ENCODE measurements at regions not wholly inside any gene's neighbourhood (a gene's known extent, or its start where the extent isn't known, plus 50 kb on each side); places are given as distances from the start of the nearest gene placed in this dataset.

DNA sequence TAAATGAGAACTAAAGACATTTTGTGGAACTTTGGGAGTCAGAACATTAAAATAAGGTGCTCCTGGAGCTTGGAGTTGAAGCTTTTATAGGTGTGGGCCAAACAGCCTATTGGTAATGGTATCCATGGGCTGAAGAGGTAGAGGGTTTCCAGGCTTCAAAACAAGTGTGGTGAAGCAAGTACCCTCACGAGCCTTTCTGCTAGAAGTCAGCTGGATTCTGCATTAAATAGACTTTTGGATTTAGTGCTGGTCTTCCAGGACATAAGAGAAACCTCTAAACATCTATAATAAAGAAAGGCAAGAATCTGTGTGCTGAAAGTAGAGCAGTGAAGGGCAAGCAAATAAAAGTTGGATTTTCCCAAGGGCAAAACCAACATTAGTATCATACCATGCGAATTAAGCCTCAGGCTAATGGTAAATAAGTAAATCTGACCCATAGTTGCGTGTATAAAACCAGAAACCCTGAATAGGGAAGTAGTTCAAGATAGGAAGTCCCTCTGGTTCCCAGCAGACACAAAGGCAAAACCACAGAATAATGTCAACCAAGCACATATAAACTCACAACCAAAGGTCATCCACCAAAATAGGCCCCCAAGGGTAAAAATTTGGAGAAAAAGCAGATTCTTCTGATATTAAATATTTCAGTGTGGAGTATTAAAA lies 306.3 kb downstream of the TLE4 start:
- DNase-seq (ENCODE audit: low read depth): no peak

DNA sequence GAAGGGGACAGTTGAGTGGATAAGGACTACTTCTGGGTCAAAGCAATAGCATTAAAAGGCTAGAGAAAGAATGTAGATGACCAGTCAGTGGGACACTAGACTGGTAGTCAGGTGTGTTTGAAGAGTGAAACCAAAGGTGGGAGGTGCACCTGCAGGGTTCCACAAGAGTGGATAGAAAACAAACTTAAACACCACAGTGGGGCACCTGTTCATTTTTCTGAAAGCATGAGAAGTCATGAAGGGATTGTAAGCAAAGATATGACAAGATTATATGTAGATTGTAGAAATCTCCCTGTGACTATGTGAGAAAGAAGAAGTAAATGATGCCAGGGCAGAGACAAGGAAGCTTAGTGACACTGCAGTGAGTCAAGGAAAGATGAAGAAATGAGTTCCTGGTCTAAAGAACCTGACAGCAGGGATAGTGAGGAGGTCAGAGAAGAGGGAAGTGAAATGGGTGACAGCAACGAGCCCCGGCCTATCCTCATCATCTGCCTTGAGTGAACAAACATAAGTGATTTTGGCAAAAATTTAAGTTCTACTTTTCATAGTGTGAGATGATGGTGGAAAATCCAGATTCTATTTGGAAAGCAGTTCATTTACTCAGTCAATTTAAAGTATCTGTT lies 296.9 kb downstream of the TLE4 start:
- DNase-seq (ENCODE audit: low read depth): no peak

DNA sequence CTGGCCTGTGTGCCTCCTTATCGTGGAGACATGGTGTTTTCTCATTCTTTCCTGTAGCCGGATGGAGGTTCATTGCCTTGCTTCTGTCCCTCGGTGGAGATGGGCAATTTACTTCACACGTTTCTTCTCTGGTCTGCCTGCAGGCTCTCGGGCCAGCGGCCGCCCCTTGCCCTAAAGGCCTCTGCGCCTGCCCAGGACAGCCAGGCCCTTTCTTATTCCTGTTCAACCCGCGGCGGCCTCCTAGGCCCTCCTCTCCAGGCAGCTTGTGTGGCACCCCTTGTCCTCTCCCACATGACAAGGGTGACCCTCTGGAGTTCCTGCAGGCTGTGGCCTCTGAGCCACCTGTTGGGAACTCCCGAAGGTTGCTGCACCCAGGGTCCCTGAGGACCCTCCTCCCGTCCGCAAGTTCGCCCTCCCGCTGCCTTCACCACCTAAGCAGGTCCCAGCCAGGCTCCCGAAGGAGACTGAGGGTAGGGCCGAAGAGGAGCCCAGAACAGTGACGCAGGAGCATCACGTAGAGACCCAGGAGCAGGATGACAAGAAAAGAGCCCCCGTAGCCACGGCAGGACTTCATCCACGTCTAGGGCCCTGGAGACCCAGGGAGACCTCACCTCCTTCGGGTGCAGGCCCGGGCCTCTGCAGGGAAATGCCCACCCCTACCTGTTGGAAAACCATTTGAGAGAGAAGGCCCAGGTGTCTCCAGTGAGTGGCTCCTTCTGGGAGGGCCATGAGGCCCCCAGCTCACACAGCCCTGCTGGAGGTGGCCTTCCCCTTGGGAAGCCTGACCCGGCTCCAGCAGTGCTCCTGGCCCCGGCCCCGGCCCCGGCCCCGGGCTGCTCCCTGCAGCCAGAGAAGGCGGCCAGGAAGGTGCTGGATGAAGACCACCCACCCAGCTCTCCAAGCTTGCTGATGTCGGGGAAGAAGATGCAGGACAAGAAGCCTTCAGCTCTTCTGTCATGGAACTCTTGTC lies 291.4 kb downstream of the TLE4 start:
- DNase-seq (ENCODE audit: low read depth): no peak

DNA sequence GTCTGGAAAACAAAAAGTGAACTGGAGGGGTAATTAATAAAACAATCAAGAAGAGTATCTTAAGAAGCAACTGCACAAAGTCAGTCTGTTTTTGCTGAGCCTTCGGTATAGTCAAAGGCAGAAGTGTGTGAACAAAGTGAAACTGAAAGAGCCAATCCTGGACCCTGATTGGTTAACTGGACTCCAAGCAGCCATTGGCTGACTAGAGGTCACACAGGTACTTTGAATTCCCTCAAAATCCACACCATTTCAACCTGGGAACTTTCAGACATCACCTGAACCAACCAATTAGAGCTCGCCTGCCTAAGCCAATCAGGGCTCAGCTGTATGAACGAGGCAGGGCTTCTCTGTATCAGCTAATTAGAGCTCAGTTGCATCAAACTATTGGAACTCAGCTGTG lies 286.7 kb downstream of the TLE4 start:
- no peak for DNase-seq (ENCODE audit: low read depth)

GRCh38 chr9:79857188-79857587 lies 285.4 kb downstream of the TLE4 start:
- DNase-seq (ENCODE audit: low read depth): no peak

DNA sequence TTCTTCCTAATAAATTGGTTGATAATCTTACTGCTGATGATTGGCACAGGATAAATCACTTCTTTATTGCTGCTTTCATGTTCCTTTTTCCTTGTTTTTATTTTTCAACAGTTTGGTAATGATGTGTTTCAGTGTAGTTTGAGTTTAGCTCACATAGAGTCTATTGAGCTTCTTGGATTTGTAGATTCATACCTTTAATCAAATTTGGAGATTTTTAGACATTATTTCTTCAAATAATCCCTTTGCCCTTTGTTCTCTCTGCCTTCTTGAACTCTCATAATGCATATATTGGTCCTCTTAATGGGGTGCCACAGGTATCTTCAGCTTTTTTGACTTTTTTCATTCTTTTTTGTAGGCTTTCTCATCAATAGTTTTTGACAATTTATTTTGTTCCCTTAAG lies 275.3 kb downstream of the TLE4 start:
- no peak for DNase-seq (ENCODE audit: low read depth)

DNA sequence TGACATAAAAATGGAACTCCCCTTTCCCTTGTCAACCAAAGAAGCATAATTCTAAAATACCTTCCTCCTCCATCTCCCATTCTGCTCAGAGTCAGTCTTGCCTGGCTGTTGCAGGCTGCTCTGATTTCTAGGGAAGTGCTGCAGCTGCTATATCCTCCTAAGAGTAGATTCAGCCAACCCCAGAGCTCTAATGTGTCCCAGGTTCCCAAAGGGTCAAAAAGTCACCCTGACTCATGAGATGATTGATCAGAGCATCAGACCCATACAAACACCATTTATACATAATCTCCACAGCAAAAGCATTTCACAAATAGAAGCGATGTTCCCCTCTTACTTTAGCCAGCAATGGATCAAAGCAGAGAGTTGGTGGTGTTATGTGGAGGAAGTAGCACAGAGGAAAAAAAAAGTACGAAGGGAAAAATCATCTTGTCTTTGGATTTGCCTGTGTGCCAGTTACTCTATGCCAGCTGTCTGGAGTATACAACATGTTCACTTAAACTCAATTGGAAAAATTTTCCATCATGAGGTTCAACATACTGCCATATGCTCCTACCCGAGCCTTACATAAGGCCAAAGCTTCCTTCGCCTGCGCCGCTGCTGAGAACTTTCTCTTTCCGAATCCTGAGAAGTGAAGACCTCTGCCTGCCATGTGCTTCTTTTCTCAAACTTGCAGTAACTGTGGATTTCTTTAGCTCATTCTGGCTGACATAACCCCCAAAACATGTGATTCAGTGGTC lies 258.0 kb downstream of the TLE4 start:
- no peak for DNase-seq (ENCODE audit: low read depth)

GRCh38 chr9:79824265-79824664 lies 252.5 kb downstream of the TLE4 start:
- no peak for DNase-seq (ENCODE audit: low read depth)

- DNase-seq (ENCODE audit: low read depth): no peak
Observed at GRCh38 chr9:79817438-79818004, 245.8 kb downstream of the TLE4 start.

DNA sequence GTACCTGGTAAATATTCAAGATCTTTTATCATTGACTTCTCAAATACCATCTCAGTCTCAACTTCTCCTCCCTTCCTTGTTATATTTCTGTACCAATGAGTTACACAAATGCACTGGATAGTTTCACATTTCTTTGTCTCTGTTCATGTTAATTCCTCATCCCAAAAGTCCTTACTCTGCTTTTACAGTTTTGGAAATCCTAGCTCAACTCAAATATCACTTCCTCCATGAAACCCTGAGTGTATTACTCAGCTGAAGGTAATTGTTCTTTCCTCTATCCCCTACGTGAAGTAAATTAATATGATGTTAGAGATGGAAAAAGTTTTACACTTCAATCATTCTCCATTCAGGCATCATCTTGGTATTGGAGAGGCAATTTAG lies 241.5 kb downstream of the TLE4 start:
- DNase-seq (ENCODE audit: low read depth): no peak

- DNase-seq (ENCODE audit: low read depth): no peak
Observed at GRCh38 chr9:79812507-79813257, 240.9 kb downstream of the TLE4 start.

DNA sequence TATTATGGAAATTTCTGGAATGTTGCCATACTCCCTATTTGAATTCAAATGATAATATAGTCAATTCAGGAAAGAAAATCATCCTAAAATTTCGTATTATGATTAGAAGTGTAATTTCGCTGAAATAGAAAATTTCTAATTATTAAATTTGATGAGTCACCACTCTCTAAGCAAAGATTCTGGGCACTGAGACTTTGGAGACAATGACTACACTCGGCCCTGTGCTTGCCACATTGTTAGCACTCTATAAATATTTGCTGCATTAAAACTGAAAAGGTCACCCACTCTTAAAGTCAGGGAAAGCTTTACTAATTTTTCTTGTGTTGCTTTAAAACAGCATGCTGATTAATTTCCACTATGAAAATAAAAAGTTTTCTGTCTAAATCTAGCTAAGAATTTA lies 240.3 kb downstream of the TLE4 start:
- DNase-seq (ENCODE audit: low read depth): no peak

DNA sequence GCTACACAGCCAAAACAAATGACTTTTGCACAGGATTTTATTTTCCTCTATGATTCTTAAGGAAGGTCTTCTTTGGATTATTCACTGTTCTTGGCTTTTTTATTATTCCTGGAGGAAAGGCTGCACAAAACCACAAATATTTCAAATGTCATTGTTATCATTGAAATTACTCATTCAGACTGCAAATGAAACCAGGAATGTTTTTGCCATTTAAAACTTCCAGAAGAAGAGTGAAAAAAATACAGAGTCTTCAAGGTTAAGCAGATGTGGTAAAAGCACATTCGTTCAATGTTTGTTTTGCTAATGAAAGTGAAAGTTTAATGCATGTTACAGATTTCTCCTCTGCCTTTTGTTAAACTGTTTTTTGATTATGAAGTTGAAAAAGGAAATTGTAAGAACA lies 238.2 kb downstream of the TLE4 start:
- DNase-seq (ENCODE audit: low read depth): no peak

- no peak for DNase-seq (ENCODE audit: low read depth)
Observed at GRCh38 chr9:79809316-79809876, 237.6 kb downstream of the TLE4 start.

DNA sequence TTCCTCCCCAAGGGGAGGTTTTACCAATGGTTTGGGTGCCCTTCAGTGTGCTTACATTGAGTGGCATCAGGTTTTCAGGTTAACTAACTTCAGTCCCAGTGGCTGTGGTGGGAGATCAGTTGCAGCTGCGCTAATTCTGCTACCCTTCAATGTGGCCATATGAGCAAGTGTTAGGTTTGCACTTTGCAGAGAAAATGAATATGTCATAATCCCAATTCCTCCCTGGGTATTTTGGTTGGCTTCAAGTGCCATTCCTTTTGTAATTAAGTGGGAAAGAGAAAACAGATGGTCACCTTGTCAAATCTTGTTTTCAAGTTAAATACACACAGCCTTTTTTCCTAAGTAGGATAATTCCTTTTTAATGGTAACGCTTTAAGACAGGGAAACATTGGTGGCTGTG lies 236.2 kb downstream of the TLE4 start:
- no peak for DNase-seq (ENCODE audit: low read depth)

- DNase-seq (ENCODE audit: low read depth): no peak
Observed at GRCh38 chr9:79806086-79806485, 234.3 kb downstream of the TLE4 start.

DNA sequence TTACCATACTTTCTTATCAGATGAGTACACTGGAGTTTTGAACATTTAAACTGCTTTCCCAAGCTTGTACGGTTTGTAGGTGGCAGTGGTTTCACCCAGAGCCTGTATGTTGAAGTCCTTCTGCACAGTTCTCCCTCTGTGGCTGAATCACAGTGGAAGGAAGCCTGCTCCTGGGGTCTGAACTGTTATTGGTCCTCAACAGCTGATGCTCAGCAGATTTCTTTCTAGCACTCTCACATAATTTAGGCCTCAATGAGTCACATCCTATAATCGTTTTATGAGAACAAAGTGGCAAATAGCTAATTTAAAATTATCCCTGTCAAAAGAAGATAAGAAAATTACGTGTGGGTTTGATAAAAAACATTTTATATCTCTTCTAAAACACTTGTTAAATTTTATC lies 229.7 kb downstream of the TLE4 start:
- no peak for DNase-seq (ENCODE audit: low read depth)

- DNase-seq (ENCODE audit: low read depth): no peak
Observed at GRCh38 chr9:79800578-79800977, 228.8 kb downstream of the TLE4 start.

DNA sequence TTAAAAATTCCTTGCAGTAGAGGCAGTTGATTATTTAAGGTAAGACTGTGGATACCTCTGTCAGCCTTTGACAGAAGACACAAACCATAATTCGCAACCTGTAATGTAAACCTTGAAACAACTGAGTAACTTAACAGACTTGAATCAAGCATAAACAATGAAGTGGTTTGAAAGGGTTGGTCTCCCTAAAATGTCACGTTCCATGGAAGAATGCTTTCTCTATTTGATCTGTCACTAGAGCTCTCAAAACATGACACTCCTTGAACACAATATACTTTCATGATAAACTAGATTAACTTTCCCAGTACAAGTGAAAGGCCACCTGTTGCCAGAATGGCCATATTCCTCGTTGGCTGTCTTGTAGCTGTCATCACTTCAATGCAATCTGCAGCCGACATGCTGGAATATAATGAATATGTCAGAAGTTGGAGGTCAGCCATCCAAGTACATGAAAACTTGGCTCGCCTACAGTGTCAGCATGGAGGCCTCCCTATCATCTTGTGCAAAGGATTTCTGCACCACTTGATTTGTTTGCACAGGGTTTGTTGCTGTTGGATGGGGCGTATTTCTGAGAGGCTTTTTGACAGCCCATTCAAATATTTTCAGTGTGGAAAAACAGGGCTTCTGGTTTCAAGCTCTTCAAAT lies 228.0 kb downstream of the TLE4 start:
- DNase-seq (ENCODE audit: low read depth): no peak

DNA sequence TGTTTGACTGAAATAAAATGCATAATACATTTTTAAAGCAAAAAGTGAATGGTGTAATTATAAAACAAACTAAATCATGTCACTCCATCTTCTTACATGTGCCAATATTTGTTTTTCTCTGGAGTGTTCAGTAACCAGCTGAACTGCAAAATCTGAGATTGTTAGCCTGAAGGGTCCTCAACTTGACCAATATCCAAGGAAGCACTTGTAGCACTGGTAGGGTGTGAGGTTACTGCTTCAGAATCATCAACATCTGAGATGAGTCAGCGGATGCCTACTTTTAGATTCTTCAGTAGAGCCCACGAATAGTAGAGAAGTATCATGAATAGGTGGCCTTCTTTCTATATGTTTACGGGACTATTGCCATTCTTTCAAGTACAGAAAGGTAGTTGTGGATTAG lies 226.7 kb downstream of the TLE4 start:
- DNase-seq (ENCODE audit: low read depth): no peak

Measured in stimulated activated CD8-positive, alpha-beta memory T cell treated with anti-CD3 and anti-CD28 coated beads, Interleukin-15, amount 100 ng/mL, for 1 hour (primary cell).